OCI-LY3 (cell line): ENCODE measurements at regions not wholly inside any gene's neighbourhood (a gene's known extent, or its start where the extent isn't known, plus 50 kb on each side); places are given as distances from the start of the nearest gene placed in this dataset.

Source experiments
- H2AFZ ChIP-seq: fragments of 200-600, 300-600 bp; shearing (Covaris generic); 2 replicates; pipeline ENCODE4 v1.6.0; 2014; ENCODE audit warnings: antibody characterized with exemption, low read depth, low read length
- H3K27ac ChIP-seq: fragments of 200-600, 300-600 bp; sonication (generic); 2 replicates; pipeline ENCODE4 v1.5.1; 2014; ENCODE audit warnings: mild to moderate bottlenecking, low read length, moderate library complexity, mixed read lengths
- H3K27me3 ChIP-seq: fragments of 200-600, 300-600 bp; sonication (generic); 2 replicates; pipeline ENCODE4 v1.6.1; 2014; ENCODE audit warnings: low read depth, low read length, mixed read lengths
- H3K36me3 ChIP-seq: fragments of 200-600, 300-600 bp; sonication (generic); replicated peaks from 2 replicates; pipeline ENCODE3; 2014; ENCODE audit warnings: low read depth, low read length, mixed read lengths
- H3K4me1 ChIP-seq: fragments of 300-600, 200-600 bp; sonication (generic); 2 replicates; pipeline ENCODE4 v1.6.1; 2014; ENCODE audit warnings: low read length, mixed read lengths
- H3K4me2 ChIP-seq: fragments of 200-600, 300-600 bp; sonication (generic); 2 replicates; pipeline ENCODE4 v1.6.1; 2014; ENCODE audit warnings: low read length, mixed read lengths
- H3K4me3 ChIP-seq: fragments of 300-600, 200-600 bp; sonication (generic); 2 replicates; pipeline ENCODE4 v1.5.1; 2014; ENCODE audit warnings: antibody characterized with exemption, mild to moderate bottlenecking, low read length, moderate library complexity
- H3K79me2 ChIP-seq: fragments of 300-600, 200-600 bp; shearing (Covaris generic); 2 replicates; pipeline ENCODE4 v1.6.1; 2014; ENCODE audit warnings: mild to moderate bottlenecking, low read length, mixed read lengths
- H3K9ac ChIP-seq: fragments of 300-600, 200-600 bp; shearing (Covaris generic); 2 replicates; pipeline ENCODE4 v1.6.0; 2014; ENCODE audit warnings: mild to moderate bottlenecking, low read length, moderate library complexity
- H3K9me3 ChIP-seq: fragments of 200-600, 300-600 bp; shearing (Covaris generic); 2 replicates; pipeline ENCODE4 v1.6.1; 2014; ENCODE audit warnings: low read length, mixed read lengths; ENCODE audit not compliant: insufficient read depth
- H4K20me1 ChIP-seq: fragments of 200-600, 300-600 bp; sonication (generic); 2 replicates; pipeline ENCODE4 v1.6.1; 2016; ENCODE audit warnings: low read length, mixed read lengths; ENCODE audit not compliant: insufficient read depth
- CTCF ChIP-seq: fragments of 200-600, 300-600 bp; sonication (generic); IDR thresholded peaks from 2 replicates; pipeline ENCODE4 v1.5.1; 2014; ENCODE audit warnings: antibody characterized with exemption, low read length, low read depth
- EZH2phosphoT487 ChIP-seq: fragments of 200-600 bp; shearing (Covaris generic); IDR thresholded peaks from 2 replicates; pipeline ENCODE4 v1.6.1; 2018; ENCODE audit warnings: antibody characterized with exemption, mixed run types, low read depth

DNA sequence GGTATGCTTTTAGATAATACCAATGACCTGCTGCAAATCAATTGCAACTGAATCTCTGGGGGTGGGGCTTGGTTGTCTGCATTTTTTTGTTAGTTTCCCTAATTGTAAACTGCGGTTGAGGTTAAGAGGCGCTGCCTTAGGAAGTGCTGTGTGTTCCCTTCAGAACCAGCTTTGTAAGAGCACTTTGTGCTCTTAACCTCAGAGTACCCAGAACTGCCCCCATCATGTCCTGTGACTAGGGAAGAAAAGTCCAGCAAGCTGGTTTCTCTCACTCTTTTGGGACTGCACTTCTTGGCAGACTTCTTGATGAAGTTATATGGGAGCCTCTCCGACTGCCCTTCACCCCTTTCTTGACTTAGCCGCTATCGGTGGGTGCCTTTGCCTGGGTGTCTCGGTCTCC lies 245.5 kb upstream of the CXCR4 start:
- Histone ChIP-seq H3K4me2 (peak overlapping the region; percentile 23; the same call in 1 of the 2 replicates), H3K27me3 (peaks cover 71% of the 10 kb centered on the region), H3K9ac (no peak overlapping the region), H3K27ac (no peak overlapping the region), H3K9me3 (0 out of 2 replicates have a peak, but pooled peaks cover 3% of the 10 kb centered on the region), H3K4me3 (no peak overlapping the region), H4K20me1 (no peaks in the 10 kb centered on the region), H2AFZ (no peak overlapping the region), H3K36me3 (no peaks in the 10 kb centered on the region), H3K79me2 (no peaks in the 10 kb centered on the region), H3K4me1 (peaks cover 17% of the 10 kb centered on the region)
- TF ChIP-seq EZH2phosphoT487 (no peak), CTCF (no peak)

- Histone ChIP-seq H2AFZ (no peak overlapping the region), H3K4me3 (no peak overlapping the region), H3K9me3 (0 out of 2 replicates have a peak, but pooled peaks cover 3% of the 10 kb centered on the region), H3K27ac (no peak overlapping the region), H3K79me2 (no peaks in the 10 kb centered on the region), H3K4me1 (peaks cover 17% of the 10 kb centered on the region), H4K20me1 (no peaks in the 10 kb centered on the region), H3K27me3 (peaks cover 65% of the 10 kb centered on the region), H3K4me2 (peak overlapping the region; percentile 23), H3K36me3 (no peaks in the 10 kb centered on the region), H3K9ac (no peak overlapping the region)
- peak; percentile 45; the same call in 1 of the 2 replicates for TF ChIP-seq EZH2phosphoT487
- no peak for TF ChIP-seq CTCF
These were observed 244.9 kb upstream of the CXCR4 start for GRCh38 chr2:136362676-136363390.

GRCh38 chr2:136361521-136361920 lies 243.6 kb upstream of the CXCR4 start:
- H3K4me3 ChIP-seq, result no peak overlapping the region
- H3K27ac ChIP-seq, result no peak overlapping the region
- no peak overlapping the region for H2AFZ ChIP-seq
- no peaks in the 10 kb centered on the region for H3K36me3 ChIP-seq
- TF ChIP-seq EZH2phosphoT487 (no peak), CTCF (no peak)
- H3K4me2 ChIP-seq, result no peak overlapping the region
- H3K79me2 ChIP-seq, result no peaks in the 10 kb centered on the region
- peaks cover 17% of the 10 kb centered on the region for H3K4me1 ChIP-seq
- H4K20me1 ChIP-seq, result no peaks in the 10 kb centered on the region
- H3K27me3 ChIP-seq, result peaks cover 69% of the 10 kb centered on the region
- no peaks in the 10 kb centered on the region for H3K9me3 ChIP-seq
- no peak overlapping the region for H3K9ac ChIP-seq

GRCh38 chr2:136360790-136361189 lies 242.8 kb upstream of the CXCR4 start:
- Histone ChIP-seq H3K4me1 (peaks cover 17% of the 10 kb centered on the region), H3K79me2 (no peaks in the 10 kb centered on the region), H3K9ac (no peak overlapping the region), H3K4me3 (no peak overlapping the region), H3K36me3 (no peaks in the 10 kb centered on the region), H2AFZ (no peak overlapping the region), H3K27me3 (peaks cover 69% of the 10 kb centered on the region), H3K4me2 (no peak overlapping the region), H3K27ac (no peak overlapping the region), H3K9me3 (no peaks in the 10 kb centered on the region), H4K20me1 (no peaks in the 10 kb centered on the region)
- no peak for TF ChIP-seq EZH2phosphoT487
- no peak for TF ChIP-seq CTCF
